A549 (cell line): ENCODE measurements at regions not wholly inside any gene's neighbourhood (a gene's known extent, or its start where the extent isn't known, plus 50 kb on each side); places are given as distances from the start of the nearest gene placed in this dataset.

Experiments
- CHD2 ChIP-seq: fragments of 150-350 bp; IDR thresholded peaks from 2 replicates; pipeline ENCODE4 v1.6.1; 2014; ENCODE audit warnings: low read length; ENCODE audit not compliant: partially characterized antibody
- CTCF ChIP-seq: fragments of >200 bp; sonication (Bioruptor Twin); formaldehyde crosslinking; IDR thresholded peaks from 3 replicates; pipeline ENCODE4 v1.5.1; 2016
- EP300 ChIP-seq, 2 experiments: fragments of >200 bp; sonication (Bioruptor Twin); formaldehyde crosslinking; IDR thresholded peaks; 2 replicates in 1 of 2; 3 replicates in 1 of 2; pipeline ENCODE4 v1.6.1; 2016 to 2017
- MAX ChIP-seq: IDR thresholded peaks from 2 replicates; pipeline ENCODE4 v1.6.1; 2012
- PBX3 ChIP-seq: IDR thresholded peaks from 2 replicates; pipeline ENCODE4 v1.6.1; 2012
- POLR2A ChIP-seq: IDR thresholded peaks from 2 replicates; pipeline ENCODE4 v1.6.1; 2012; ENCODE audit warnings: mild to moderate bottlenecking, low read length
- POLR2AphosphoS2 ChIP-seq: conservative IDR thresholded peaks from 2 replicates; pipeline ENCODE4 v1.6.1; 2012; ENCODE audit warnings: low read length, improper control_type of control experiment, inconsistent platforms
- RAD21 ChIP-seq, 2 experiments: fragments of >200 bp in 1 of 2; sonication (Bioruptor Twin) in 1 of 2; formaldehyde crosslinking in 1 of 2; IDR thresholded peaks in 1 of 2; conservative IDR thresholded peaks in 1 of 2; 2 replicates in 1 of 2; 3 replicates in 1 of 2; pipeline ENCODE4 v1.6.1; 2012 to 2018; ENCODE audit warnings: inconsistent platforms in 1 of 2
- RFX5 ChIP-seq: fragments of 450-650 bp; IDR thresholded peaks from 2 replicates; pipeline ENCODE4 v1.7.1; 2014; ENCODE audit warnings: antibody characterized with exemption, mild to moderate bottlenecking, moderate library complexity
- TP53 ChIP-seq: fragments of 250-450 bp; sonication (Bioruptor Pico); IDR thresholded peaks from 2 replicates; pipeline ENCODE4 v1.5.0; 2021; ENCODE audit warnings: mild to moderate bottlenecking, moderate library complexity
- TF ChIP-seq, protein P1 (sequence below): fragments of >200 bp; sonication (Bioruptor Twin); formaldehyde crosslinking; IDR thresholded peaks from 2 replicates; pipeline ENCODE4 v1.6.1; 2016
- TF ChIP-seq, protein P2 (sequence below): fragments of 200-600 bp; sonication (generic); IDR thresholded peaks from 2 replicates; pipeline ENCODE4 v1.6.1; 2016; ENCODE audit warnings: antibody characterized with exemption, mild to moderate bottlenecking, moderate library complexity

DNA sequence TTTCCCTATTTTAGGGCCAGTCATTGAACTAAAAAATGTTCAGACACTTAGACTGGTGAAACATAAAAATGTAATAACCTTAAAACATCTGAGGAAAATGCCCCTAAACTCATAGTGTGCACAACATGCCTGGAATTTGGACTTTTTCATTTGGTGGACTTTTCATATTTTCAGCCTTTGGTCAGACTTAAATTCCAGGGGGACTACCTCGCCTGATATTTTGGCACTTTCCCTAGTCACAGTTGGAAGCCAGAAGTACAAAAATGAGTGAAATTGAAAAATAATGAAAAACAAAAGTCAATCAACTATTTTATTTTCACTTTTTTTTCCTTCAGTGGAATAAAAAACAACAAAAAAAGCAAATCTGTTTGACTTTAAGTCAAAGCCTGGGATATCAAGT lies 256.2 kb downstream of the ACTL7B start:
- TF ChIP-seq CTCF (no peak), POLR2AphosphoS2 (no peak), POLR2A (no peak), EP300 (IDR thresholded peaks at IDR 0.05) (no peak), TP53 (CRISPR knock-in tag) (no peak), MAX (no peak), RAD21 (conservative IDR thresholded peaks at IDR 0.05 in 1 of 2, IDR thresholded peaks at IDR 0.05 in 1 of 2) (no peak), PBX3 (no peak), RFX5 (no peak), CHD2 (no peak)
- TF ChIP-seq, protein P1, sequence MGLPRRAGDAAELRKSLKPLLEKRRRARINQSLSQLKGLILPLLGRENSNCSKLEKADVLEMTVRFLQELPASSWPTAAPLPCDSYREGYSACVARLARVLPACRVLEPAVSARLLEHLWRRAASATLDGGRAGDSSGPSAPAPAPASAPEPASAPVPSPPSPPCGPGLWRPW, result no peak
- TF ChIP-seq, protein P2, sequence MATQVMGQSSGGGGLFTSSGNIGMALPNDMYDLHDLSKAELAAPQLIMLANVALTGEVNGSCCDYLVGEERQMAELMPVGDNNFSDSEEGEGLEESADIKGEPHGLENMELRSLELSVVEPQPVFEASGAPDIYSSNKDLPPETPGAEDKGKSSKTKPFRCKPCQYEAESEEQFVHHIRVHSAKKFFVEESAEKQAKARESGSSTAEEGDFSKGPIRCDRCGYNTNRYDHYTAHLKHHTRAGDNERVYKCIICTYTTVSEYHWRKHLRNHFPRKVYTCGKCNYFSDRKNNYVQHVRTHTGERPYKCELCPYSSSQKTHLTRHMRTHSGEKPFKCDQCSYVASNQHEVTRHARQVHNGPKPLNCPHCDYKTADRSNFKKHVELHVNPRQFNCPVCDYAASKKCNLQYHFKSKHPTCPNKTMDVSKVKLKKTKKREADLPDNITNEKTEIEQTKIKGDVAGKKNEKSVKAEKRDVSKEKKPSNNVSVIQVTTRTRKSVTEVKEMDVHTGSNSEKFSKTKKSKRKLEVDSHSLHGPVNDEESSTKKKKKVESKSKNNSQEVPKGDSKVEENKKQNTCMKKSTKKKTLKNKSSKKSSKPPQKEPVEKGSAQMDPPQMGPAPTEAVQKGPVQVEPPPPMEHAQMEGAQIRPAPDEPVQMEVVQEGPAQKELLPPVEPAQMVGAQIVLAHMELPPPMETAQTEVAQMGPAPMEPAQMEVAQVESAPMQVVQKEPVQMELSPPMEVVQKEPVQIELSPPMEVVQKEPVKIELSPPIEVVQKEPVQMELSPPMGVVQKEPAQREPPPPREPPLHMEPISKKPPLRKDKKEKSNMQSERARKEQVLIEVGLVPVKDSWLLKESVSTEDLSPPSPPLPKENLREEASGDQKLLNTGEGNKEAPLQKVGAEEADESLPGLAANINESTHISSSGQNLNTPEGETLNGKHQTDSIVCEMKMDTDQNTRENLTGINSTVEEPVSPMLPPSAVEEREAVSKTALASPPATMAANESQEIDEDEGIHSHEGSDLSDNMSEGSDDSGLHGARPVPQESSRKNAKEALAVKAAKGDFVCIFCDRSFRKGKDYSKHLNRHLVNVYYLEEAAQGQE, result no peak
